PC-9 (cell line): ENCODE measurements at regions not wholly inside any gene's neighbourhood (a gene's known extent, or its start where the extent isn't known, plus 50 kb on each side); places are given as distances from the start of the nearest gene placed in this dataset.

Source experiments
- EZH2 ChIP-seq: fragments of 200-600 bp; sonication (generic); IDR thresholded peaks from 2 replicates; pipeline ENCODE4 v1.8.0; 2017; ENCODE audit warnings: antibody characterized with exemption, low read depth
- TF ChIP-seq, protein P1 (sequence below): fragments of 200-600 bp; sonication (generic); conservative IDR thresholded peaks from 2 replicates; pipeline ENCODE4 v1.6.1; 2017; ENCODE audit warnings: mixed run types, antibody characterized with exemption, mild to moderate bottlenecking, moderate library complexity

DNA sequence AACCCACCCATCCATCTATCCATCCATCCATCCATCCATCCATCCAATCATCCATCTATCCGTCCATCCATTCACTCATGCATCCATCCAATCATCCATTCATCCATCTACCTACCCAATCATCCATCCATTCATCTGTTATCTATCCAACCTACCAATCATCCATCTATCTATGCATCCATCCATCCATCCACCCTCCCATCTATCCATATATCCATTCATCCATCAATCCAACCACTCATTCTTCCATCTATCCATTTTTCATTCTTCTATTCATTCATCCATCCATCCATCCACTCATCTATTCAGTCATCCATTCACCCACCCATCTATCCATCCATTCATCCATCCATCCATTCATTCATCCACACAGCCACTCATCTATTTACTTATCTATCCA, 80.1 kb upstream of the SHOX start:
- TF ChIP-seq, protein P1, sequence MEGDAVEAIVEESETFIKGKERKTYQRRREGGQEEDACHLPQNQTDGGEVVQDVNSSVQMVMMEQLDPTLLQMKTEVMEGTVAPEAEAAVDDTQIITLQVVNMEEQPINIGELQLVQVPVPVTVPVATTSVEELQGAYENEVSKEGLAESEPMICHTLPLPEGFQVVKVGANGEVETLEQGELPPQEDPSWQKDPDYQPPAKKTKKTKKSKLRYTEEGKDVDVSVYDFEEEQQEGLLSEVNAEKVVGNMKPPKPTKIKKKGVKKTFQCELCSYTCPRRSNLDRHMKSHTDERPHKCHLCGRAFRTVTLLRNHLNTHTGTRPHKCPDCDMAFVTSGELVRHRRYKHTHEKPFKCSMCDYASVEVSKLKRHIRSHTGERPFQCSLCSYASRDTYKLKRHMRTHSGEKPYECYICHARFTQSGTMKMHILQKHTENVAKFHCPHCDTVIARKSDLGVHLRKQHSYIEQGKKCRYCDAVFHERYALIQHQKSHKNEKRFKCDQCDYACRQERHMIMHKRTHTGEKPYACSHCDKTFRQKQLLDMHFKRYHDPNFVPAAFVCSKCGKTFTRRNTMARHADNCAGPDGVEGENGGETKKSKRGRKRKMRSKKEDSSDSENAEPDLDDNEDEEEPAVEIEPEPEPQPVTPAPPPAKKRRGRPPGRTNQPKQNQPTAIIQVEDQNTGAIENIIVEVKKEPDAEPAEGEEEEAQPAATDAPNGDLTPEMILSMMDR, result no peak
- no peak for TF ChIP-seq EZH2
